ENCODE measurements at regions not wholly inside any gene's neighbourhood (a gene's known extent, or its start where the extent isn't known, plus 50 kb on each side); places are given as distances from the start of the nearest gene placed in this dataset.

GRCh38 chr11:10379426-10379825 is 74.6 kb downstream of the ADM start:
- Histone ChIP-seq H3K36me3 (ENCODE audit: low read depth) (no peaks in the 10 kb centered on the region), H3K4me1 (ENCODE audit: insufficient read depth, poor library complexity, severe bottlenecking) (peaks cover 4% of the 10 kb centered on the region)
- ATAC-seq (ENCODE audit: low read depth) = peak; percentile 54; the same call in 2 of the 3 replicates

GRCh38 chr11:10379871-10380568 is 75.0 kb upstream of the AMPD3 start:
- no peak for DNase-seq (ENCODE audit: low spot score)
- H3K27me3 ChIP-seq (ENCODE audit: insufficient read depth, poor library complexity, severe bottlenecking) = no peaks in the 10 kb centered on the region
- peaks cover 4% of the 10 kb centered on the region for H3K4me1 ChIP-seq (ENCODE audit: insufficient read depth, poor library complexity, severe bottlenecking)
- H3K27ac ChIP-seq (ENCODE audit: poor library complexity, severe bottlenecking) = peak overlapping the region; percentile 23
- no peak for TF ChIP-seq CTCF (IDR thresholded peaks at IDR 0.05; ENCODE audit: poor library complexity, severe bottlenecking)
- no peak for ATAC-seq (ENCODE audit: low read depth)
- H3K9me3 ChIP-seq (ENCODE audit: severe bottlenecking) = no peaks in the 10 kb centered on the region
- H3K4me3 ChIP-seq (ENCODE audit: severe bottlenecking) = no peak overlapping the region
- no peaks in the 10 kb centered on the region for H3K36me3 ChIP-seq (ENCODE audit: low read depth)

More at GRCh38 chr11:10379426-10379825, 74.6 kb downstream of the ADM start:
- no peak for DNase-seq (ENCODE audit: low spot score)
- Histone ChIP-seq H3K4me3 (ENCODE audit: severe bottlenecking) (no peak overlapping the region), H3K27me3 (ENCODE audit: insufficient read depth, poor library complexity, severe bottlenecking) (no peaks in the 10 kb centered on the region), H3K27ac (ENCODE audit: poor library complexity, severe bottlenecking) (peak overlapping the region; percentile 23), H3K9me3 (ENCODE audit: severe bottlenecking) (no peaks in the 10 kb centered on the region)
- TF ChIP-seq CTCF (IDR thresholded peaks at IDR 0.05; ENCODE audit: poor library complexity, severe bottlenecking) = no peak

GRCh38 chr11:10380921-10381320 is 74.1 kb upstream of the AMPD3 start:
- ATAC-seq (ENCODE audit: low read depth) (no peak), DNase-seq (ENCODE audit: low spot score) (no peak)
- no peaks in the 10 kb centered on the region for H3K27me3 ChIP-seq (ENCODE audit: insufficient read depth, poor library complexity, severe bottlenecking)
- H3K4me3 ChIP-seq (ENCODE audit: severe bottlenecking) = no peak overlapping the region
- no peak overlapping the region for H3K27ac ChIP-seq (ENCODE audit: poor library complexity, severe bottlenecking)
- TF ChIP-seq CTCF (IDR thresholded peaks at IDR 0.05; ENCODE audit: poor library complexity, severe bottlenecking) = no peak
- no peaks in the 10 kb centered on the region for H3K9me3 ChIP-seq (ENCODE audit: severe bottlenecking)
- H3K4me1 ChIP-seq (ENCODE audit: insufficient read depth, poor library complexity, severe bottlenecking) = peaks cover 4% of the 10 kb centered on the region
- H3K36me3 ChIP-seq (ENCODE audit: low read depth) = no peaks in the 10 kb centered on the region

- no peaks in the 10 kb centered on the region for H3K9me3 ChIP-seq (ENCODE audit: severe bottlenecking)
- ATAC-seq (ENCODE audit: low read depth) (no peak), DNase-seq (ENCODE audit: low spot score) (no peak)
- H3K4me3 ChIP-seq (ENCODE audit: severe bottlenecking) = no peak overlapping the region
- no peak for TF ChIP-seq CTCF (IDR thresholded peaks at IDR 0.05; ENCODE audit: poor library complexity, severe bottlenecking)
- no peaks in the 10 kb centered on the region for H3K36me3 ChIP-seq (ENCODE audit: low read depth)
- no peak overlapping the region for H3K27ac ChIP-seq (ENCODE audit: poor library complexity, severe bottlenecking)
- no peaks in the 10 kb centered on the region for H3K27me3 ChIP-seq (ENCODE audit: insufficient read depth, poor library complexity, severe bottlenecking)
- H3K4me1 ChIP-seq (ENCODE audit: insufficient read depth, poor library complexity, severe bottlenecking) = peaks cover 4% of the 10 kb centered on the region
These were observed 73.3 kb upstream of the AMPD3 start for GRCh38 chr11:10381736-10382135.

- peak; percentile 76 for ATAC-seq (ENCODE audit: low read depth)
- no peak for DNase-seq (ENCODE audit: low spot score)
- H3K4me3 ChIP-seq (ENCODE audit: severe bottlenecking) = no peak overlapping the region
These were observed 72.5 kb upstream of the AMPD3 start for GRCh38 chr11:10382518-10382917.

More at GRCh38 chr11:10382518-10382917, 72.5 kb upstream of the AMPD3 start:
- Histone ChIP-seq H3K36me3 (ENCODE audit: low read depth) (no peaks in the 10 kb centered on the region), H3K9me3 (ENCODE audit: severe bottlenecking) (no peaks in the 10 kb centered on the region), H3K27ac (ENCODE audit: poor library complexity, severe bottlenecking) (no peak overlapping the region), H3K27me3 (ENCODE audit: insufficient read depth, poor library complexity, severe bottlenecking) (no peaks in the 10 kb centered on the region), H3K4me1 (ENCODE audit: insufficient read depth, poor library complexity, severe bottlenecking) (peaks cover 4% of the 10 kb centered on the region)
- no peak for TF ChIP-seq CTCF (IDR thresholded peaks at IDR 0.05; ENCODE audit: poor library complexity, severe bottlenecking)
